ENCODE measurements at regions not wholly inside any gene's neighbourhood (a gene's known extent, or its start where the extent isn't known, plus 50 kb on each side); places are given as distances from the start of the nearest gene placed in this dataset.

DNA sequence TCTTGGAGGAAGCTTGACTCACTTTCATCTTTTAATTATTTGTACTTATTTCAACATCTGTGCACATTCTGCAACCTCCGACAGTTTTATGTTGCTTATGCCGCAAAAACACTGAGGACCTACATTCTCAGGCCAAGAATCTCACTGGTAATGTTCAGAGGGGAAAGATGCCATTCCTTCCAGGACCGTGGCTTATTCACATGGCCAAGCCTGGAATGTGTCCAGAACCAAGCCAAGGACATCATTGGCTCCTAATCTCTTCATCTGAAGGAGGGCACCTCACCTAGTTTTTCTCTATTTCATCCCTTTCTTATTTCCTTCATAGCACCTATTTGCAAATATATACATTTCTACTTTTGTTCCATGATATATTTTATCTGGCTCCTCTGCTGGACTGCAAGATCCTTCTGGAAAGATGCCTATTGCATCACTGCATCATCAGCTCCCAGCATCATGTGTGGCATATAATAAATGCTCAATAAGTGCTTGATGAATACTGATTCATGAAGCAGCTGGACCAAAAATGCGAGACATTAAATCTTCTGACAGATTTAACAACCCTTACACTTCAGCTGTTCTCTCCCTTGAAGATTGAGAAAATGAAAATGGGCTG is 377.1 kb downstream of the TNS1 start:
- DNase-seq (ENCODE audit: low read depth), result no peak

DNA sequence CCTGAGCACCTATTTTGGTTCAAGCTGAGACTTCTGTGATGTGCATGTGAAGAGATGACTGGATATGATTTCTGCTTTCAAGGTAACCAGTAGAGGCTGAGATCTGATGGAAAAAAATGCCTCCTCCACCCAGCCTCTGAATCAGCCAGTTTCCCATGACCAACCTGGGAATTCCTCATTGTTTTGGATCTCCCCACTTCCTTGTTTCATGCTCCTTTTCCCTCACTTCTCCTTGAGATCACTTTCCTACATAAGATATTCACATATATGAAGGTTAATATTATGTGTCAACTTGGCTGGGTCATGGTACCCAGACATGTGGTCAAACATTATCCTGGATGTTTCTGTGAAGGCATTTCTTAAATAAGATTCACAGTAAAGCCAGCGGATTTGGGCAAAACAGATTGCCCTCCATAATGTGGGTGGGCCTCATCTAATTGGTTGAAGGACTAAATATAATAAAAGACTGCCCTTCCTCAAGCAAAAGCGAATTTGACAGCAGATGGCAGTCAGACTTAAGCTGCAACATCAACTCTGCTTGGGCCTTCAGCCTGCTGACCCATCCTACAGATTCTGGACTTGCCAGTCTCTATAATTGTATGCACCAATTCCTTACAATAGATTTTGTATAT is 379.4 kb downstream of the TNS1 start:
- no peak for DNase-seq (ENCODE audit: low read depth)

GRCh38 chr2:217622205-217623060 is 380.4 kb downstream of the TNS1 start:
- DNase-seq (ENCODE audit: low read depth), result no peak

- no peak for DNase-seq (ENCODE audit: low read depth)
These were observed 381.4 kb downstream of the TNS1 start for GRCh38 chr2:217621391-217621801.

- no peak for DNase-seq (ENCODE audit: low read depth)
These were observed 384.1 kb downstream of the TNS1 start for GRCh38 chr2:217618744-217619143.

GRCh38 chr2:217617616-217618022 is 385.2 kb downstream of the TNS1 start:
- DNase-seq (ENCODE audit: low read depth), result no peak

- DNase-seq (ENCODE audit: low read depth), result no peak
These were observed 385.9 kb downstream of the TNS1 start for GRCh38 chr2:217616936-217617335.

- DNase-seq (ENCODE audit: low read depth), result no peak
These were observed 387.6 kb downstream of the TNS1 start for GRCh38 chr2:217615171-217615570.

DNA sequence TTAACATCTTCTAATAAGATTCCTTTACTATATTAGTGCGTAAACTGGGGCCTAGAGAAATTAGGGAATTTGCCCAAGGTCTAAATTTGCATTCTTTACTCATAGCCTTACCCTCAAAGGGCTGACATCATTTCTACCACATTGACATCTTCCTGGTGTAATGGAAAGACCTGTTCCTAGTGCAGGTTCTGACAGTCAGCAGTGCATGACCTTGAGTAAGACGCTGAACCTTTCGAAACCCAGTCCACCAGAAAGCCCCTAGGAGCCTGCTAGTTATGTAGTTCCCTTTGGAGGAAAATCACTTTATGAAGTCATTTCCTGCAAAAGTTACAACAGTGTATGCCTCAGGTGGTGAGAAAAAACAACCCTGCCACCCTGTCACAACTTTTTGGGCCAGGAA is 388.3 kb downstream of the TNS1 start:
- no peak for DNase-seq (ENCODE audit: low read depth)

DNA sequence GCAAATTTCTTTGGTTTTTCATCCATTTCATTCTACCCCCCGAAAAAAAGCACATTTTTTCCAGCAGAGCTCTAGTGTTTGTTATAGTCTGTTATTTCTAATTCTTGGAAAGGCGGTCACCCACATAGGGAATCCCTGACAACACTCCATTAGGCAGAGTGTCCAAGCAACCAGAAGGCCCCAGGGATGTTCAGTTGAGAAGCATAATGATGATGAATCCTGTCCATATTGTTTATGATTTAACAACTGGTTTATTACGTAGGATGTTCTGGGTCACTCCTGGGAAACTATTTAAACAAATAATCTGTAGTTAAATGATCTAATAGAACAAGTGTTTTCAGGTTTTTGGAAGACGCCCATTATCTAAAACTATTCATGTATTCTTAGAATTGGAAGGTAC is 388.7 kb downstream of the TNS1 start:
- DNase-seq (ENCODE audit: low read depth), result no peak

DNA sequence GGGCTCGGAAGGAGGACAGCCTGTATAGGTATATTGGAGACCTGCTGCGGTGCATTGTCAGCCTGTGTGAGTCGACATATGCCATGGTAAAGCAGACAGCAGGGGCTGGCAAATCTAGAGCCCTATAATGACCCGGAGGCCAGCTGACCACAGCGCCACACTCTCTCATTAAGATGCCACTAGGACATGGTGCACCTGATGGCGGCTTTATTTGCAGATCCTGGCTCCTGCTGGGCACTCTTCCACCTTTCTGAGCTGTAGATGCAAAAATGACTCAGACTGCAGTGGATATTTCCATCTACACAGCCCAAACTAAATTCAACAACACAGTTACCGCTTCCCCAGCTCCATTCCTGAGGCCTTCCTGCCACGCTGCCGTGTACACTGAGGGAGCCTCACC is 389.9 kb downstream of the TNS1 start:
- DNase-seq (ENCODE audit: low read depth), result no peak

GRCh38 chr2:217612211-217612610 is 390.6 kb downstream of the TNS1 start:
- DNase-seq (ENCODE audit: low read depth), result no peak

DNA sequence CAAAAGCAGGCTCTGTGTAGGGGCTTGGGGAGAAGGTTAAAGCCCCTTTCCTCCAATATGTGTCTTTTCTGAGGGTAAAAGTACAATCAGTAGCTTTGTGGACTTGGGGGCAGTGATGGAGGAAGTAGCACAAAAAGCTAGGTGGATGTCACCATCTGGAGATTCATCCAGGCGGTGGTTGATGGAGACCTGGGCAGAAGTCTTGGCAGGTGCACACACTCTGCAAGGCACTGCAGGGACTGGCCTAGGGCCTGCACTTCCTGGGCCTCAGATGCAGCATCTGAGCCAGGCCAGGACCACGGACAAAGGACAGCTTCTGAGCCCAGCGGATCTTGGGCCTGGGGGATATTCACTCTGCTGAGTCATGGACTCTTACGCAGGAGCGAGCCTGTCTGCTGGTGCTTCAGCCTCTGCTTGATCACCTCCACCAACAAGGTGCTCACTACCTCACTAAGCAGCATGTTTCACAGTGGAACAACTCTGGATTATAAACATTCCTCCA is 391.1 kb downstream of the TNS1 start:
- DNase-seq (ENCODE audit: low read depth), result no peak

GRCh38 chr2:217611056-217611455 is 391.7 kb downstream of the TNS1 start:
- DNase-seq (ENCODE audit: low read depth), result no peak

GRCh38 chr2:217610401-217610814 is 392.4 kb downstream of the TNS1 start:
- DNase-seq (ENCODE audit: low read depth), result peak; percentile 38

- no peak for DNase-seq (ENCODE audit: low read depth)
These were observed 392.8 kb downstream of the TNS1 start for GRCh38 chr2:217609952-217610351.

GRCh38 chr2:217606296-217606695 is 396.5 kb downstream of the TNS1 start:
- no peak for DNase-seq (ENCODE audit: low read depth)

GRCh38 chr2:217604527-217605194 is 398.1 kb downstream of the TNS1 start:
- no peak for DNase-seq (ENCODE audit: low read depth)

DNA sequence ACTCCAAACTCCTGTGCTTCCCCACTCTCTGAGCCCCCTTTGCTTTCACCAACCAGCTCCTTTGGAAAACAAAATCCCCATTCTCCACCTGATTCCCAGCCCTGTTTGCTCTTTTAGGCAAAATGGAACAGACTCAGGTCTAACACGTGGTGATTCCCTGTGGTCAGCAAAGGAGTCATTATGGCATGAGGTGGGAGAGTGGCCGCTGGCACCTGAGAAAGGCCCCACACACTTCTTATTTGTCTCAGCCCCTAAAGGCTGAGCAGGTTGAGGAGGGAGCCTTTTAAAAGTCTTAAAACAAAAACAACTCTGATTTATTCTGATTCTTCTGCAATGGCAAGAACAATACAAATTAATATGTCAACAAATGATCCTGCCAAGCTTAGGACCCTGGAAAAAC is 401.2 kb downstream of the TNS1 start:
- no peak for DNase-seq (ENCODE audit: low read depth)

DNA sequence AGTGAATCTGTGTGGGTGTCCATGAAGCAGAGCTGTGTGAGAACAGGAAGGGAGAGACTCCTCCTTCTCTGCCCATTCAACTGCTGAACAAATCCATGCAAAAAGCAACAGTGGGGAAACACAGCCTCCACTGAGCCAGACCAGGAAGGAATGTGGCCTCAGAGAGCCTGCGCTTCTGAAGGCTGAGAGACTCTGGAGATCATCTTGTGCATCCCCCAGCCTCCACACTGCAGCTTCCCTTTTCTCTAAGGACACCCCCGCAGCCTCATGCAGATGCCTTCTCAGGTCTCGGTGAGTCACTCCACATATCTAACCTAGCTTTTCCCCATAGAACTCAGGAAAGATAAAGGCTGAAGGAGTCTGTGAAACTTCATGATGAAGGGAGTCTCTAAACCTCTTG is 402.9 kb downstream of the TNS1 start:
- DNase-seq (ENCODE audit: low read depth), result no peak

GRCh38 chr2:217597681-217598080 is 405.1 kb downstream of the TNS1 start:
- no peak for DNase-seq (ENCODE audit: low read depth)

DNA sequence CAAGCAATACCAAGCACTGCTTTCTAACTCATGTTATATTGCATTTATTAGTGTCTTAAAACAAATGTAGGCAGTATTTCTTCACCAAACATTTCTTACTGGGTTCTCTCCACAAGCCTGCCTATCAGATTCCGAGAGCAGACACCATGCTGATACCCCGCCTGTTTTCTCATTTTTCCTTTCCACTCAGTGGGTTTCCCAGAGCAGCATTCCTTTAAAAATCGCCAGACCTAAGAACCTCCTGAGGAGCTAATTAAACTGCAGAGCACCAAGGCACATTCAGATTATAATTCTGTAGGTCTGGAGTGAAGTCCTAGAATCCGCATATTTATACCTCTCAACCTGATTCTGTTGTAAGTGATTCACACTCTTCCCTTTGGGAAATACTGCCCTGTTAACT is 405.6 kb downstream of the TNS1 start:
- no peak for DNase-seq (ENCODE audit: low read depth)
